ENCODE measurements at regions not wholly inside any gene's neighbourhood (a gene's known extent, or its start where the extent isn't known, plus 50 kb on each side); places are given as distances from the start of the nearest gene placed in this dataset.

GRCh38 chr9:16282718-16283117, 587.8 kb downstream of the BNC2 start:
- TF ChIP-seq CTCF (IDR thresholded peaks at IDR 0.05) (no peak), POLR2A (IDR thresholded peaks at IDR 0.05) (no peak), EP300 (IDR thresholded peaks at IDR 0.05) (no peak)

Measured in tibial nerve (tissue), 4 donors.